Right hindlimb (tissue), 1 donor: ENCODE measurements at regions not wholly inside any gene's neighbourhood (a gene's known extent, or its start where the extent isn't known, plus 50 kb on each side); places are given as distances from the start of the nearest gene placed in this dataset.

Experiments
- DNase-seq: peaks from one replicate; pipeline ENCODE4 v3.0.0-alpha.2; 2018

- no peak for DNase-seq
Observed at GRCh38 chr3:115478359-115478758, 145.0 kb upstream of the GAP43 start.

DNA sequence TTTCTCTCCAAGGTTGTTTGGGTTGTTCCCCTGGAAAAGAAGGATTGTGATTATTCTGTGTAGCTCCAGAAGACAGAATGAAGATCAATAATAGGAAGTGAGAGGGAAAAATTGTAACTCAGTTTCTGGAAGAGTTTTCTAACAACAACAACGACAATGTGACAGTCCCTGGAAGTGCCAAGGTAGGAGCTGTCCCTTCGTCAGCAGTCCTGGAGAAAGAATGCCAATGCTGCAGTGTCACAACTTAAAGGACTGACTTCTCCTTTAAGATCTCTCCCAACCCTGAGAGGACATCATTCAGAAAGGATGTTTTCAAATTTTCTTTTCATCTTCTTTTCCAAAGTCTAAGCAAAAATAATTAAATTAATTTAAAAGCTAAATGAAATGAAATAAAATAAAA, 136.4 kb upstream of the GAP43 start:
- no peak for DNase-seq

DNA sequence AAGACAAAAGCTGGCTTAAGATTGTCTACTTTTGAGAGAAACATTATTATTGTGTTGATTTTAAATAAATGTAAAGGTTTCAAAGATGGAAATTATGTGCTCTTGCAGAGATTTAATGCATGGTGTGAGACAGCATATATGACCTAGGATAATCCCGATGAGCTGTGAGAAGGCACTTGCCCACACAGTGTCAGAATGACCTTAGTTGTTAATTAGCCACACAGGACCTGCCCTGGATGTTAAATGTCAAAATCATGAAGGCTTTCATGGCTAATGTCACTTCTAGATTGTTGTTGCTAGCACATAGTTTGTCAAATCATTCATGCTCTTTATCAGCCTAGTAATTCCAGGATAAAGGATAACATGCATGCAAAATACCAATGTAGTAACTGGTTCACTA, 135.3 kb upstream of the GAP43 start:
- no peak for DNase-seq

DNA sequence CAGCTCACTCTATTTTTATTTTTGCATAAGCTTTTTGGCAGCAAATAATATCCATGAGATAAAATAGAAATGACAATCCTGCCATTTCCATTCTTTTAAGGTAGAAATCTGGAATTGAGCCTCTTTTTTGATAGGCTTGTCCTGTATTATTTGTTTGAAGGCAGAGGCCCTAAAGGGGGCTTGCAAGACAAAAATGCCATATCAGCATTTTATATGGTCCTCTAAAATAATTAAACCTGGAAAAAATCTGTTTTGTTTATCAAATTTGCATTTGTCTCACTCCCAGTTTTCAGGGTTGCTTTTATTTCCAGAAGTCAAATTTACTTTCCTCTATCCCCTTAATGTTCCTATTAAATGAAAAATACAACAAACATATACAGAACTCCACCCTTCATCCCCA, 134.9 kb upstream of the GAP43 start:
- DNase-seq = no peak

DNA sequence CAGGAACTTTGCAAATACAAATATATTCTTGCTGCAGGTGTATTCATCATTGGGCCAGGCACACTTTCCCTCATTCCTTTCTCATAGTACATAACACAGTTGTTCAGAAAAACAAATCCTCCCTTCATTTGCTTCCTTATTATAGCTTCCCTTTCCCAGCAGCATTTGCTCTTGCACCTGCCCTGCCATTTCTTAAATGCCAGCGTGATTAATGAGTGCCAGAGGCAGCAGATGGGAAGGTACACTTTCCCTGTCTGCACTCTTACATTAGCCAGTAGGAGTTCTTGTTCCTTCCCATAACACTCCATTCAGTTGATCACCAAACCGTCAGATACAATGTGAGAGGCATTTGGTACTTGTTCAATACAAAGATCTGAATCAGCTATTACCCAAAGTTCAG, 128.5 kb upstream of the GAP43 start:
- no peak for DNase-seq

- DNase-seq = no peak
Observed at GRCh38 chr3:115498421-115498820, 124.9 kb upstream of the GAP43 start.

GRCh38 chr3:115498898-115499297, 124.4 kb upstream of the GAP43 start:
- DNase-seq = no peak

GRCh38 chr3:115499666-115500065, 123.6 kb upstream of the GAP43 start:
- no peak for DNase-seq

DNA sequence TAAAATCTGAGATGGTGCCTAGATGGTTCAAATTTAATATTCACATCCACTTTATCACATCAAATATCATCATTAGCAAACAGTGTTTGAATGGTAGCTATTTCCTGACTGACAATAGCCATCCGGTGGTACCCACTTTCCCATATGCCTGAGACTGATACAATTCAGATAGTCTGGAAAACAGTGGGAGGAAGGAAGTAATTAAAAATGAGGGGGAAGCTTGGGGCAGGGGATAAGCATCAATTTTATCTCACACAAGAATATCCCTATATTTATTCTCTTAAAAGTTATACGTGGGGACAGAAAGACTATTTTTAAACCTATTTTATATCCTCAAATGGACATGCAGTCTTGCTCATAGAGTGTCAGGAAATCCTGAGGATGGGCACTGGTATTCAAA, 122.5 kb upstream of the GAP43 start:
- no peak for DNase-seq

DNA sequence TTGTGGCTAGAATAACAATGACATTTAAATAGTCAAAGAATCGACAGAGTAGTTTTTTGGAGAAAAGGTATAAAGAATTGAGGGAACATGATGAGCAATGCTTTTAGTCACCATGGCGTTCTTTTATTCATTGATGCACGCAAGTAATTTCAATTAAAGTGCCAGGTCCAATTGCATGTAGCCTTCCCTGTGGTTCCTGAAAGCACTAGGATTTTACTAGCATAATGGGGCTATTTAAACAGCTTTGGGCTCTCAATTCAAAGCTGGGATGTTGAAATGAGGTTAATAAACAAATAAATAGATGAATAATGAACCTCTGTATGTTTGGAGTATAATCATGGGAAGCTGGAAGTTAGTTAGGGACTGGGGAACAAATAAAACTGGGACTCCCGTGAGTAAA, 121.2 kb upstream of the GAP43 start:
- no peak for DNase-seq

- no peak for DNase-seq
Observed at GRCh38 chr3:115503394-115503793, 119.9 kb upstream of the GAP43 start.

GRCh38 chr3:115508562-115508961, 114.7 kb upstream of the GAP43 start:
- DNase-seq = no peak

DNA sequence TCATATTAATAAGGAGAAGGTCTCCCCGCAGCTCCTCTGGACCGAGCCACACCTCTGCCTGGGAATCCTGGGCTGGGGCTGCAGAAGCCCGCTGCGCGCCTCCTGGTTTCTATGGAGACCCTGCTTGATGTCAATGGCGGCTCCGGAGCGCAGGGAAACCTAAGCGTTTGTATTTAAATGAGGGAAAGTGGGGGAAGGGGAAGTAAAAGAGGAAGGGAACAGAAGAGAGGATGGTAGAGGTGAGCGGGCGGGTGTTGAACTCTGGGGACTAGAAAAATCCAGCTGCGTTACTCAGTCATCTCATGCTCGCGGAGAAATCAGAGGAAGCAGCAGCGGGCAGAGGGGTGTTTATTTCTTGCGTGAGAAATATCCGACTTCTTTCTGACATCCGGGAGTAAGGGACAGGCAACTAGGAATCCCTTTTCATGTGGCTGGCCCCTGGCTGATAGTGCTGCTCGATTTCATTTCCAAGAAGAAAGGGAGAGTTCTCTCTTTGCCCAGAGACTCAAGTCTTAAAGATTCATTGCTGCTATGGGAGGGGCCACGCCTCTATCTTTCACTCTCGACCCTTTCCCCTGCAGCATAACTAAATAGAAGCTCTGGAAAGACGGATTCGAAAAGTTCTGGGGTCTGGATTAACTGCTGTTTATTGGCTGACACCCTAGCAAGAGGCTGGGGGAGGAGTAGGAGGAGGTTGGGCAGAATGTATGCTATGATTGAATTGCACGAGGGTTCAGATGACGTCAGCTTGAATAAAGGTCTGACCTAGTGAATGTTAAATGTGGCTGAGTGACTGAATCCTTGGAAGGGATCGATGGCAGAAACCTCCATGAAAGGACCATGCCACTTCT, 110.5 kb upstream of the GAP43 start:
- DNase-seq = peak; percentile 63

DNA sequence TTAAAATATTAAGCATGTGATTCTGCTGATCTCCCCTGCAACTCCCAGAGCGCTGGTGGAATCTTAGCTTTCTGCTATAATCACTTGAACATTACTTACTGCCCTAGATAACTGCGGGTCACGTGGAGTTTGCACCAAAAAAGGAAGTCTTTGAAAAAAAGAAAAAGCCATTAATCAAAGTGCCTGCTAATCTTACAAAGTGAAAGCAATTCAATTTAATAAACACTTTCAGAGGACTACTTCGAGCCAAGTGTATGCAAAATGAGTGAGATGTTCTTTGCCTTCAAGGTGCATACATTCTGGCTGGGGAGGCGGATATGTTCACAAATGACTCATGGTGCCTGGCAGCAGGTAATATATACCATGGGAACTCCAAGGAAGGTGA, 109.9 kb upstream of the GAP43 start:
- DNase-seq = no peak

DNA sequence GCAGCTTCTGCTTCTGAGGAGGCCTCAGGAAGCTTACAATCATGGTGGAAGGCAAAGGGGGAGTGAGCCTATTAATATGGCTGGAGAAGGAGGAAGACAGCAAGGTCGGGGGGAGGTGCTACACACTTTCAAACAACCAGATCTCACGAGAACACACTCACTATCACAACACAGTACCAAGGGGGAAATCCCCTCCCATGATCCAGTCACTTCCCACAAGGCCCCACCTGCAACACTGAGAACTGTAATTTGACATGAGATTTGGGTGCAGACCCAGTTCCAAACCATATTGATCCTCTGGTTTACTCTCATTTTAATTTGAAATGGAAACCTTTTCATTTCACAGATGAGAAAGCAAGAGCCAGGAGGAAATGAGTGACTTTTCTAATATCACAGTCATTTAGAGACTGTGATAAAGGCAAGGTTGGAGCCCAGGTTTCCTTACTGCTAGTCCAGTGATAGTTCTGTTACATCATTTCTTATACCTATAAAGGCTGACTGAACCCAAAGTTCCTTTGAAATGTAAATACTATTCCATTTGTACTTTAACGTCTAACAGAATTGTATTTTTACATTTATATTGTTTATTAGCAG, 105.8 kb upstream of the GAP43 start:
- DNase-seq = no peak

- peak; percentile 70 for DNase-seq
Observed at GRCh38 chr3:115518100-115518852, 105.0 kb upstream of the GAP43 start.

DNA sequence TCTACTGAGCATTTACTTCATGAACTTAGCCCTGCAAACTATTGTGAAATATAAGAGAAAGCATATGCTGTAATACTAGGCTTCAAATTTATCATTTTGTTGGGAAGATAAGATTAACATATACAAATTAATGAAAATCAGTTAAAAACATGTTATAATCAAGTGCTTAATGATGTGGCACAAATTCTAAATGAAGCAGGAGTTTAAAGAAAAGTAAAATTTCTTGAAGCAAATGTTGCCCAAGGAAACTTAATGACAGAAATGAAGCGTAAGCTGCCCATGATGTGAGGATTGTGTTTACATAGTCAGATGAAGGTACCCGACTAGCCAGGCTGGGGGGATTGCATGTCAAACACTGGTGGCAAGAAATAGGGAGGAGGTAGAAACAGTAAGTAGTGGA, 103.1 kb upstream of the GAP43 start:
- no peak for DNase-seq

- no peak for DNase-seq
Observed at GRCh38 chr3:115520651-115521245, 102.6 kb upstream of the GAP43 start.

DNA sequence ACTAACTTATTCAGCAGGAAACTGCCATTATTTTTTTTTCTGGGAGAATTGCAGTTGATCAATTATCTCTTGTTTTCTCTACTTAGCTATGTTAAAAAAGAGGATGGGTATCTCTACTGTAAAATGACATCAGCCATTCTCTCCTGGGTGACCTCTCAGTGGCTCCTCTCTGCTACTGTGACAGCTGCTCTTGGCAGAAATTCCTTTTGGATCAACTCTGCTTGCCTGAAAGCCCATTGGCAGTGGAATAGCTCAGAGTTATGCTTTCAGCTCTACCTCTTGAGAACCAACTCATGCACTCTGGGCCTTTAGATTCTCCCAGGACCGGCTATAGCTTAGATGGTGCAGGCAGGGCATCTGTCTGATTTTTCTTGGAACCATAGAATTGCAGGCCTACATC, 99.9 kb upstream of the GAP43 start:
- DNase-seq = peak; percentile 35

DNA sequence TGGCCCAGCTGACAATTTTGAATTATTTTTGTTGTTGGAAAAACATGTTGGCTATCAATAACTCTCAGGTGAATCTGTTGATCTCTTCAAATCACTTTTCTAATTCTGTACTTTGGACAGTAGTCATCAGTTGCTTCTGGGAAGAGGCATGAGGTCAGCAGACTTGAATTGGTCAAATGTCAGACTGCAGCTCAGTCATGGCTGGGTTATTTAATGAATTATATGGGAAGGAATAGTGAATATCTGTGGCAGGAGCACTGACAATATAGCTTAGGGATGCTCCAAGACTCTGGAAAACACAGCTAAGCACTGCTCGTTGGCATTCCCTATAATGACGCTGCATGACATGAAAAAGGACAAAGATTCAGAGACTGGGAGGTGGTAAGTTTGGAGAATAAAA, 98.8 kb upstream of the GAP43 start:
- DNase-seq = no peak

GRCh38 chr3:115525731-115526130, 97.6 kb upstream of the GAP43 start:
- no peak for DNase-seq

DNA sequence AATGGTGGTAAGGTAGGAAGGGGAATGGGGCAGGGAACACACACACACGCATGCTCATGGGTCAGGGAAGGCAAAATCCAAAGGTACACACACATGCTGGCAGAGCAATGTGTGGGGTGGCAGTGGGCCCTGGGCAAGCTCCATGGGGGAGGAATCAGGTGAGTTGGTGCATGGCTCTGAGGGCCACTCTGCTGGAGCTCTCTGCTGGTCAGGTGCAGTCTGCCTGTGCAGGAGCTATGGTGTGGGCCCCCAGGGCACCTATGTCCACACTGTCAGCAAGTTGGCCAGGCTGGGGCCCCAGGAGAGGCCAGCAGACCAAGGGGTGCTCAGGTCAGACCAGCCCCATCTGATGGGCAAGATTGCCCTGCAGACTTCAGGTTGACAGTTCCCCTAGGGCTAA, 90.1 kb upstream of the GAP43 start:
- no peak for DNase-seq

- DNase-seq = no peak
Observed at GRCh38 chr3:115536171-115536570, 87.1 kb upstream of the GAP43 start.

- DNase-seq = no peak
Observed at GRCh38 chr3:115537669-115538068, 85.6 kb upstream of the GAP43 start.
